DMS114 treated with DMSO at 0.1 percent for 48 hours (cell line): ENCODE measurements at regions not wholly inside any gene's neighbourhood (a gene's known extent, or its start where the extent isn't known, plus 50 kb on each side); places are given as distances from the start of the nearest gene placed in this dataset.
"Not testable (repeated sequence)": the region's sequence is repeated elsewhere in the genome, so short reads cannot be mapped to it uniquely, and the experiment has no call there.

Experiments
- DNase-seq: peaks from one replicate; lab custom pipeline; 2025; ENCODE audit not compliant: unreplicated experiment; lab: John Stamatoyannopoulos, UW

- peak; percentile 38 for DNase-seq
Observed at GRCh38 chr16:22436823-22437652, 62.6 kb upstream of the CDR2 start.

DNA sequence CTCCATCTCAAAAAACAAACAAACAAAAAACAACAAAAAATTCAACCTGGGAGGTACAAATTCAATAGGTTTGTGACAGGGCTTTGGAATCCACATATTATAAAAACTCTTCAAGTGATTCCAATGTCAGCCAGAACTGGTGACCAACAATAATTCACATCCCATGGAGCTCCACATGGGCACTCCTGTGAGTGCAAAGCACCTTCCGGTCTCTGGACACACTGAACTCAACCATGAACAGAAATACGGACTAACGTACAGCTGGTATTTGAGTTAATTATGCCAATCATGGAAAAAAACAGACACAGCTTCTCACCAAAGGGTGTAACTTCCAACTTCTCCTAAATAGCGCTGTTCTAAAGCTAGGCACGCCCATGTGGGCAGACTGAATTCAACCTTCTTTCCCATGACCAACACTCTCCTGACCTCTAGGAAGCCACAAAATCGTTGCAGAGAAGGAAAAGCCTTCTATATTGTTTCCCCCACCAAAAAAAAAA, 62.0 kb upstream of the CDR2 start:
- DNase-seq: not testable (repeated sequence)

DNA sequence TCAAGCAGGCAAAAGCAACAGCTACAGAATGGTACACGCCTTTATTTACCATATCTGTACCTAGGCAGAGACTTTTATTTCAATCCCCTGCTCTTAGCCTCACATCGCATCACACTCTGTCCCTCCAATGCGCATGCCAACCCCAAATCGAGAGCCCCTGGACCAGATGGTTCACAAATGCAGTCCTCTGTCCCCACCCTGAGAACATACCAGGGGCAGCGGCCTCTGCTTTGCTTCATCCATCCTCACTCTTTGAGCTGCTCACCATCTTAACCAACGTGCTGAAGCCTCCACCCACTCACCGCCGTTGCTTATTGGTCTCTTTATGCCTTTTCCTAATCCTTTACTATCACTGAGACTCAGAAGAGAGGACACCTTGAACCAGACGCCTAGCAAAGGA, 56.9 kb upstream of the CDR2 start:
- not testable (repeated sequence) for DNase-seq

- DNase-seq: no peak
Observed at GRCh38 chr16:22428654-22429053, 54.2 kb upstream of the CDR2 start.

- DNase-seq: no peak
Observed at GRCh38 chr16:22427556-22427955, 53.1 kb upstream of the CDR2 start.

GRCh38 chr16:22425847-22426246, 51.4 kb upstream of the CDR2 start:
- DNase-seq: no peak

DNA sequence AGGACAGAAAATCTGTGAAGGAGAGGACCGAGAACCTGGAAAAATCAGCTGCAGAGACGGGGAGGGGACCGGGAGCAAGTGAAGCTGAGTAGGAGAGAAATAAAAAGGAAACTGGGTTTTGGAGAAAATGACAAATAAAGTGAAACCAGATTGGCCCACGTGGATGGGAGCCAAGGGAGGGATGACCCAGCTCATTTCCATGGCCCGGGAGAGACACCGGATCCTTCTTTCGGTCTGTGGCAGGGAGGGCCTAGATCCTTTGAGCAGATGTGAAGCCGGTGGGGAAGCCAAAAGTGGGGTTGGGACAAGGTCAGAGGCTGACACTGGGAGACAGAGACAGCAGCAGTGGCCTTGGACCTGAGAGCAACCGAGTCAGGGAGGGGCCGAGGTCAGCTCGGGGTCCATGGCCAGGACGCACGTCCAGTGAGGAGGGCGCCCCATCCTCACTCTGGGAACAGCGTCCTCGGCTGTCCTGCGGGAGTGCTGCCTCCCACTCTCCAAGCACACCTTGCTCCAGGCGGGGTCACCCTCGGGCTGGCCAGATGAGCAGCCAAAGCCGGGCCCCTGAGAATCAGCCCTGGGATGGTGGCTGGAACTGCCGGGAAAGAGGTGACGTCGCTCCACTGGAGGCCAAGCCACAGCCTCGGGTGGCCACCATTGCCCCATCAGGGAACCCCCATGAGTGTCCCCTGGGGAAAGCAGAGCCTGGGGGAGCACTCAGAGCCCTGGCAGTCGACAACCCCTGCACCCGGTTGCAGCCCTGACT, 50.8 kb upstream of the CDR2 start:
- no peak for DNase-seq

DNA sequence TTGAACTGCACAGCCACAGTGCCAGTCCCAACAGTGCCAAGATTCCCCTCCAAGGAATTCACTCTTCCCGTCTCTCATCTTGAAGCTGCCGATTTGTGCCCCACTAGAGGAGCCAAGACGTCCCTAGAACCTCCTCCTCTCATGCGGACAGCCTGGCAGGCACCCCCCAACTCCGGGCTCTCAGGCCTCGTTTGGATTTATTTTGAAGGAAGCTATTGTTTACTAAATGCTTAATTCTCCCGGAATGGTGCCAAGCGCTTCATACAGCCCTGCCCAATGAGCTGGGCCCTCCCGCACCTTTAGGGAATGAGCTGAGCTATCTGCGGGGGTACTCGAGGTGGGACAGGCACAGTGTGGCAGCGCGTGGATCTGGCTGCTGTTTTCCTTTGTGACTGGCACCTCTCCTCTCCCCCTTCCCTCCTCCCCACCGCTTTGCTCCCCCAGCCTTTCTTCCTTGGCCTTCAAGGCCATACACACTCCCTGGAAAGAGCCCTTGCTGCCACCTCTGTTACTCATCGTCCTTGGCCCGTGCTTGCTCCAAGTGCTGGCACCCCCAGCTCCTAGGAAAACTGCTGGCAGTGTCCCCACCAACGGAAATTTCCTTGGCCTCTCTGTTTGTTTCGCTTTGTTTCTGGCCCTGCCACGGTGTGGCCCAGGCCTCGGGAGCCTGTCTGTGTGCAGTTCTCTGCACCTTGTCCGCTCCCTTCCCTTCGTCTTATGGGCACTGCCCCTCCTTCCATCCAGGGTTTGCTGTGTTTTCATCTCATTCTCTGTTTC, 49.9 kb upstream of the CDR2 start:
- DNase-seq: no peak
